ENCODE measurements at regions not wholly inside any gene's neighbourhood (a gene's known extent, or its start where the extent isn't known, plus 50 kb on each side); places are given as distances from the start of the nearest gene placed in this dataset.

DNA sequence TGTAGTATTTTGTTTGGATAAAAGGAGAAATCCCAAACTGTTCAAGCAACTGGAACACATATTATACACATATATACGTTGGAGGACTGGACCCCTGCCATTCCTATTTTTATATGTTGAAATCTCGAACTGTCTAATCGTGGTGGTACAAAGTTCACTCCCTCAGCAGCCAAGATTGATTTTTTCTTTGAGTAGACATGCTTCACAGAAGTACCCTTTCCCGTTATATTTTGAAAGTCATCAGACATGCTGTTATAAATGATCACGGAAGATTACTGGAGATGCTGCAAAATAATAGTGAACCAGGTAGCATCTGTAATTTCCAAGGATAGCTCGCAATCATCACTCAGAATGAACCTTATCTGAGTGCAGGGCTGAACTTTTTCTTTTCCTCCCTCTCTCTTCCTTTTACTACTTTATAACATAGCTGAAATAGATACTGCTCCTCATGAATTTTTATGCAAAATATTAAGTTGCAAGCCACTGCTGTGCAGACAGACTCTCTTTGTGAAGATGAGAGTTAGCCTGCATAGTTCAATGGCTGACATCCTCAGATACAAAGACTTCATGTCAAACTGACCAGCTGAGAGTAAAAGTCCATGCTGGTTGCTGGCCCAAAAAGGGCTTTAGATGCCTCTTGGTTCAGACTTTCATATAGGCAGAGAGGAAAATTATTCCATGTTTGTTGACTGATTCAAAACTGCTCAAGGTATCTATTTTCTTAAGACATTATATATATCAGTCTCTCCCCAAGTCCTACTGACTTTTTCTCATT lies 451.9 kb downstream of the TMEM38B start:
- no peak for TF ChIP-seq POLR2AphosphoS5 (IDR thresholded peaks at IDR 0.05; ENCODE audit: insufficient read depth, low read depth, low read length)
- TF ChIP-seq POLR2A (IDR thresholded peaks at IDR 0.05; ENCODE audit: low read depth, low read length), result no peak
- no peak for TF ChIP-seq CTCF (IDR thresholded peaks at IDR 0.05; ENCODE audit: extremely low read depth in 1 of 2, insufficient read depth in 1 of 2, low read depth in 1 of 2, low read length in 2 of 2)
- no peak for TF ChIP-seq EZH2 (IDR thresholded peaks at IDR 0.05; ENCODE audit: borderline replicate concordance, low read depth, low read length, severe bottlenecking)
- no peak for TF ChIP-seq GATA2 (IDR thresholded peaks at IDR 0.05; ENCODE audit: insufficient read depth, insufficient read length, low read depth, low read length)
- no peak for TF ChIP-seq MYC (IDR thresholded peaks at IDR 0.05; ENCODE audit: low read depth, low read length)
- no peak for TF ChIP-seq FOS (IDR thresholded peaks at IDR 0.05; ENCODE audit: borderline replicate concordance, insufficient read depth, low read length)
